Activated CD4-positive, alpha-beta T cell treated with anti-CD3 and anti-CD28 coated beads, Interleukin-2, amount 10 ng/mL, durations not matched to agents 24 days and 14 days (primary cell): ENCODE measurements at regions not wholly inside any gene's neighbourhood (a gene's known extent, or its start where the extent isn't known, plus 50 kb on each side); places are given as distances from the start of the nearest gene placed in this dataset.
"Not testable (repeated sequence)": the region's sequence is repeated elsewhere in the genome, so short reads cannot be mapped to it uniquely, and the experiment has no call there.

Experiments
- DNase-seq: peaks from one replicate; pipeline ENCODE4 v3.0.0; 2022
- H3K27ac Mint-ChIP-seq: one replicate; pipeline ENCODE4 v1.8.0; 2022; ENCODE audit warnings: mild to moderate bottlenecking, mixed read lengths
- H3K27me3 Mint-ChIP-seq: one replicate; pipeline ENCODE4 v1.8.0; 2022; ENCODE audit warnings: mixed read lengths
- H3K36me3 Mint-ChIP-seq: one replicate; pipeline ENCODE4 v1.8.0; 2022; ENCODE audit warnings: low read depth, mild to moderate bottlenecking, mixed read lengths
- H3K4me1 Mint-ChIP-seq: one replicate; pipeline ENCODE4 v1.8.0; 2021; ENCODE audit warnings: mixed read lengths
- H3K4me3 Mint-ChIP-seq: one replicate; pipeline ENCODE4 v1.8.0; 2022; ENCODE audit warnings: mild to moderate bottlenecking, moderate library complexity, mixed read lengths
- H3K9me3 Mint-ChIP-seq: one replicate; pipeline ENCODE4 v1.8.0; 2021; ENCODE audit warnings: mixed read lengths
- intact Hi-C: fragments of 100-400 bp; cut with micrococcal nuclease; formaldehyde crosslinking; loops from one replicate; pipeline ENCODE4 v1.15.1; 2023

- intact Hi-C loops, result no loop called here
- H3K36me3 Mint-ChIP-seq, result no peaks in the 10 kb centered on the region
- H3K9me3 Mint-ChIP-seq, result peaks cover 3% of the 10 kb centered on the region
- no peaks in the 10 kb centered on the region for H3K27me3 Mint-ChIP-seq
- H3K4me1 Mint-ChIP-seq, result no peaks in the 10 kb centered on the region
- no peak overlapping the region for H3K27ac Mint-ChIP-seq
- DNase-seq, result no peak
- H3K4me3 Mint-ChIP-seq, result no peak overlapping the region
Observed at GRCh38 chr13:61531383-61532065, 115.9 kb upstream of the PCDH20 start.

GRCh38 chr13:61519214-61519613, 103.6 kb upstream of the PCDH20 start:
- H3K36me3 Mint-ChIP-seq, intact Hi-C loops, H3K27me3 Mint-ChIP-seq, H3K4me3 Mint-ChIP-seq, H3K27ac Mint-ChIP-seq, H3K9me3 Mint-ChIP-seq, DNase-seq, H3K4me1 Mint-ChIP-seq: not testable (repeated sequence)

- Mint-ChIP-seq H3K36me3 (no peaks in the 10 kb centered on the region), H3K4me1 (no peaks in the 10 kb centered on the region), H3K4me3 (no peak overlapping the region), H3K27ac (no peak overlapping the region), H3K9me3 (no peaks in the 10 kb centered on the region), H3K27me3 (no peaks in the 10 kb centered on the region)
- intact Hi-C loops, result no loop called here
- DNase-seq, result no peak
Observed at GRCh38 chr13:61508936-61509335, 93.3 kb upstream of the PCDH20 start.

- Mint-ChIP-seq H3K4me3 (no peak overlapping the region), H3K9me3 (no peaks in the 10 kb centered on the region), H3K27ac (no peak overlapping the region), H3K4me1 (no peaks in the 10 kb centered on the region), H3K27me3 (no peaks in the 10 kb centered on the region), H3K36me3 (no peaks in the 10 kb centered on the region)
- no peak for DNase-seq
- intact Hi-C loops, result no loop called here
Observed at GRCh38 chr13:61500176-61500575, 84.5 kb upstream of the PCDH20 start.

GRCh38 chr13:61495648-61496047, 80.0 kb upstream of the PCDH20 start:
- H3K27me3 Mint-ChIP-seq, result no peaks in the 10 kb centered on the region
- H3K36me3 Mint-ChIP-seq, result no peaks in the 10 kb centered on the region
- intact Hi-C loops, result no loop called here
- DNase-seq, result no peak
- H3K4me1 Mint-ChIP-seq, result no peaks in the 10 kb centered on the region
- H3K27ac Mint-ChIP-seq, result no peak overlapping the region
- H3K9me3 Mint-ChIP-seq, result peaks cover under 1% of the 10 kb centered on the region
- H3K4me3 Mint-ChIP-seq, result no peak overlapping the region

- intact Hi-C loops, H3K4me3 Mint-ChIP-seq, H3K27ac Mint-ChIP-seq, H3K27me3 Mint-ChIP-seq, H3K9me3 Mint-ChIP-seq, H3K36me3 Mint-ChIP-seq, H3K4me1 Mint-ChIP-seq, DNase-seq: not testable (repeated sequence)
Observed at GRCh38 chr13:61493556-61493955, 77.9 kb upstream of the PCDH20 start.

GRCh38 chr13:61486496-61486895, 70.8 kb upstream of the PCDH20 start:
- H3K36me3 Mint-ChIP-seq, result no peaks in the 10 kb centered on the region

GRCh38 chr13:61485128-61485765, 69.6 kb upstream of the PCDH20 start:
- no peak for DNase-seq
- Mint-ChIP-seq H3K4me3 (no peak overlapping the region), H3K27me3 (no peaks in the 10 kb centered on the region), H3K27ac (no peak overlapping the region), H3K4me1 (no peaks in the 10 kb centered on the region), H3K9me3 (peaks cover 6% of the 10 kb centered on the region), H3K36me3 (no peaks in the 10 kb centered on the region)
- intact Hi-C loops, result no loop called here

More at GRCh38 chr13:61486496-61486895, 70.8 kb upstream of the PCDH20 start:
- Mint-ChIP-seq H3K4me3 (no peak overlapping the region), H3K9me3 (peaks cover 9% of the 10 kb centered on the region), H3K4me1 (no peaks in the 10 kb centered on the region), H3K27ac (no peak overlapping the region), H3K27me3 (no peaks in the 10 kb centered on the region)
- DNase-seq, result no peak
- intact Hi-C loops, result no loop called here

- no peak overlapping the region for H3K27ac Mint-ChIP-seq
- H3K9me3 Mint-ChIP-seq, result peaks cover 10% of the 10 kb centered on the region
- no peak for DNase-seq
- H3K36me3 Mint-ChIP-seq, result no peaks in the 10 kb centered on the region
- no peaks in the 10 kb centered on the region for H3K4me1 Mint-ChIP-seq
- H3K27me3 Mint-ChIP-seq, result no peaks in the 10 kb centered on the region
- intact Hi-C loops, result no loop called here
- no peak overlapping the region for H3K4me3 Mint-ChIP-seq
Observed at GRCh38 chr13:61477619-61478018, 62.0 kb upstream of the PCDH20 start.

GRCh38 chr13:61470786-61471185, 55.1 kb upstream of the PCDH20 start:
- DNase-seq, result no peak
- H3K36me3 Mint-ChIP-seq, result no peaks in the 10 kb centered on the region
- peaks cover 4% of the 10 kb centered on the region for H3K9me3 Mint-ChIP-seq
- H3K4me3 Mint-ChIP-seq, result no peak overlapping the region
- H3K4me1 Mint-ChIP-seq, result no peaks in the 10 kb centered on the region
- no peaks in the 10 kb centered on the region for H3K27me3 Mint-ChIP-seq
- intact Hi-C loops, result no loop called here
- no peak overlapping the region for H3K27ac Mint-ChIP-seq

- H3K4me3 Mint-ChIP-seq, result no peak overlapping the region
- H3K36me3 Mint-ChIP-seq, result no peaks in the 10 kb centered on the region
- H3K4me1 Mint-ChIP-seq, result no peaks in the 10 kb centered on the region
- H3K9me3 Mint-ChIP-seq, result no peaks in the 10 kb centered on the region
- no peak for DNase-seq
- no peaks in the 10 kb centered on the region for H3K27me3 Mint-ChIP-seq
- intact Hi-C loops, result no loop called here
- no peak overlapping the region for H3K27ac Mint-ChIP-seq
Observed at GRCh38 chr13:61466280-61466679, 50.6 kb upstream of the PCDH20 start.
